Psoas muscle (tissue), 7 donors: ENCODE measurements at regions not wholly inside any gene's neighbourhood (a gene's known extent, or its start where the extent isn't known, plus 50 kb on each side); places are given as distances from the start of the nearest gene placed in this dataset.

ENCODE experiments used
- ATAC-seq, 4 donors: fragments of 200-7000 bp; cut with Tn5 transposase; one replicate each; pipeline ENCODE4 v1.9.1; 2020; ENCODE audit warnings: moderate library complexity in 3 of 4, mild to moderate bottlenecking in 2 of 4
- DNase-seq, 2 donors: peaks; one replicate each; pipeline ENCODE4 v3.0.0-alpha.2; 2020
- H3K27ac ChIP-seq: fragments of 200-600 bp; one replicate; pipeline ENCODE4 v1.8.0; 2022
- H3K27me3 ChIP-seq, 3 donors: fragments of 200-600 bp in 1 of 3; one replicate each; pipeline versions ENCODE4 v1.6.1 to v1.8.0; 2013 to 2022; ENCODE audit warnings: low read length in 2 of 3, mild to moderate bottlenecking in 2 of 3, moderate library complexity in 1 of 3; ENCODE audit not compliant: insufficient read depth in 3 of 3
- H3K36me3 ChIP-seq, 2 donors: fragments of 200-600 bp in 1 of 2; one replicate each; pipeline versions ENCODE4 v1.6.1 to v1.8.0; 2013 to 2022; ENCODE audit warnings: low read depth in 1 of 2, mild to moderate bottlenecking in 1 of 2, moderate library complexity in 1 of 2; ENCODE audit not compliant: insufficient read depth in 1 of 2
- H3K4me1 ChIP-seq: fragments of 200-600 bp; one replicate; pipeline ENCODE4 v1.8.0; 2022
- H3K4me3 ChIP-seq: fragments of 200-600 bp; one replicate; pipeline ENCODE4 v1.8.0; 2022; ENCODE audit warnings: mild to moderate bottlenecking
- H3K9me3 ChIP-seq: fragments of 200-600 bp; one replicate; pipeline ENCODE4 v1.8.0; 2022
- WGBS, 3 donors: extraction: QIAGEN DNeasy Blood & Tissue Kit; methylation state at CpG; one replicate each; pipeline versions ENCODE4 v1.1.6 to v1.1.7; 2013; 5-methylcytosine and 5-hydroxymethylcytosine counted together
- intact Hi-C, 2 donors: fragments of 100-400 bp; cut with DNase I; formaldehyde crosslinking; loops; one replicate each; pipeline versions ENCODE4 v1.11.0 to v1.14.2; 2022
- TF ChIP-seq, protein P1 (sequence below): fragments of 200-600 bp; IDR thresholded peaks from one replicate; pipeline ENCODE4 v1.8.0; 2022; ENCODE audit warnings: antibody characterized with exemption
- donor health status: healthy with polysubstance abuse.
- donor health status: DM: no; HTN: no; CAD: no; lungs with moderate emphysema.
- donor health status: Bipolar disorder and iron deficiency.
- donor health status: healthy.
- donor health status: DM: yes; HTN: yes; CAD: no.
- donor health status: DM: no; HTN: no; CAD: no.
- donor health status: DM: yes; HTN: yes; CAD: no.

DNA sequence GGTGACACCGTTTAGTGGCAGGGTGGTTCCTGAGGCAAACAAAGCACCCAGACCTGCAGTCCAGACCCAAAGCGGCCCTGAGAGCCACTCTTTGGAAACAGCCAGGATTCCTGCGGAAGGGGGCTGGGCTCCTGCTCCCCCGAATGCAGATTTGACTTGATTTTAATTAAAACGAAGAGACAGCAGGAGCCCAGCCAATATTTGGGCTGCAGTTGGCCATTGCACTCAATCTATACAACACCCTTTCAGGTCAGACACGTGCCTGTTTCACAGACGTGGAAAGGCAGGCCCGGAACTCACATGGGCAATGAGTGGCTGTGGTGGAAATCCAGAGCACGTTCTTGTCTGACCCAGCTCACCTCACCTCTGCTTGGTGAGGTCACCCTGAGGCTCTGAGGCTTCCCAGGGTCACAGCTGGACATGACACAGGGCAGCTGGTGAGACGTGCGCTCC is 122.4 kb downstream of the NDUFA10 start:
- H3K27me3 ChIP-seq, result no peaks in the 10 kb centered on the region
- TF ChIP-seq, protein P1, sequence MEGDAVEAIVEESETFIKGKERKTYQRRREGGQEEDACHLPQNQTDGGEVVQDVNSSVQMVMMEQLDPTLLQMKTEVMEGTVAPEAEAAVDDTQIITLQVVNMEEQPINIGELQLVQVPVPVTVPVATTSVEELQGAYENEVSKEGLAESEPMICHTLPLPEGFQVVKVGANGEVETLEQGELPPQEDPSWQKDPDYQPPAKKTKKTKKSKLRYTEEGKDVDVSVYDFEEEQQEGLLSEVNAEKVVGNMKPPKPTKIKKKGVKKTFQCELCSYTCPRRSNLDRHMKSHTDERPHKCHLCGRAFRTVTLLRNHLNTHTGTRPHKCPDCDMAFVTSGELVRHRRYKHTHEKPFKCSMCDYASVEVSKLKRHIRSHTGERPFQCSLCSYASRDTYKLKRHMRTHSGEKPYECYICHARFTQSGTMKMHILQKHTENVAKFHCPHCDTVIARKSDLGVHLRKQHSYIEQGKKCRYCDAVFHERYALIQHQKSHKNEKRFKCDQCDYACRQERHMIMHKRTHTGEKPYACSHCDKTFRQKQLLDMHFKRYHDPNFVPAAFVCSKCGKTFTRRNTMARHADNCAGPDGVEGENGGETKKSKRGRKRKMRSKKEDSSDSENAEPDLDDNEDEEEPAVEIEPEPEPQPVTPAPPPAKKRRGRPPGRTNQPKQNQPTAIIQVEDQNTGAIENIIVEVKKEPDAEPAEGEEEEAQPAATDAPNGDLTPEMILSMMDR, result no peak
- H3K4me3 ChIP-seq, result no peak overlapping the region
- WGBS, 3 donors, result 57 to 65% (median 60%) methylated on average over 11 of the region's 11 CpGs
- no peaks in the 10 kb centered on the region for H3K4me1 ChIP-seq
- H3K9me3 ChIP-seq, result peaks cover 4% of the 10 kb centered on the region
- ATAC-seq (no peak), DNase-seq (no peak)
- no peaks in the 10 kb centered on the region for H3K36me3 ChIP-seq
- H3K27ac ChIP-seq, result no peak overlapping the region
- intact Hi-C loops, result no loop called here

GRCh38 chr2:239898292-239898925 is 126.7 kb downstream of the NDUFA10 start:
- TF ChIP-seq, protein P1, result no peak
- no peak for DNase-seq
- no peaks in the 10 kb centered on the region for H3K27me3 ChIP-seq
- H3K4me1 ChIP-seq, result no peaks in the 10 kb centered on the region
- no peaks in the 10 kb centered on the region for H3K9me3 ChIP-seq
- no peak overlapping the region for H3K4me3 ChIP-seq
- no peaks in the 10 kb centered on the region for H3K36me3 ChIP-seq
- ATAC-seq, result no peak
- intact Hi-C loops, result no loop called here
- WGBS, 3 donors, result 89 to 92% (median 91%) methylated on average over 13 of the region's 13 CpGs
- H3K27ac ChIP-seq, result no peak overlapping the region

- H3K36me3 ChIP-seq, result no peaks in the 10 kb centered on the region
- H3K4me1 ChIP-seq, result no peaks in the 10 kb centered on the region
- DNase-seq (no peak), ATAC-seq (no peak)
- H3K27ac ChIP-seq, result no peak overlapping the region
- intact Hi-C loops, result no loop called here
- TF ChIP-seq, protein P1, result no peak
- H3K27me3 ChIP-seq, result peaks cover 0 to 1% (median 0%) of the 10 kb centered on the region in 3 donors
- H3K4me3 ChIP-seq, result no peak overlapping the region
- H3K9me3 ChIP-seq, result no peaks in the 10 kb centered on the region
- WGBS, 3 donors, result 83 to 94% (median 92%) methylated on average over 9 of the region's 9 CpGs
Measured at GRCh38 chr2:239897596-239898235, 127.4 kb downstream of the NDUFA10 start.

GRCh38 chr2:239896075-239896474 is 129.1 kb downstream of the NDUFA10 start:
- intact Hi-C loops, result no loop called here
- Histone ChIP-seq H3K27ac (no peak overlapping the region), H3K36me3 (no peaks in the 10 kb centered on the region), H3K4me3 (no peak overlapping the region), H3K27me3 (peaks cover 0 to 1% (median 0%) of the 10 kb centered on the region in 3 donors), H3K4me1 (no peaks in the 10 kb centered on the region), H3K9me3 (no peaks in the 10 kb centered on the region)
- DNase-seq (no peak), ATAC-seq (no peak)
- TF ChIP-seq, protein P1, result no peak
- 71 to 83% (median 78%) methylated on average over 8 of the region's 8 CpGs for WGBS, 3 donors
